Ovary (tissue), 3 donors: ENCODE measurements at regions not wholly inside any gene's neighbourhood (a gene's known extent, or its start where the extent isn't known, plus 50 kb on each side); places are given as distances from the start of the nearest gene placed in this dataset.

Experiments used
- POLR2A ChIP-seq: fragments of 450-650 bp; IDR thresholded peaks from one replicate; pipeline ENCODE4 v1.6.1; 2017; ENCODE audit warnings: antibody characterized with exemption, mild to moderate bottlenecking, moderate library complexity
- TF ChIP-seq, protein P1 (sequence below), 3 donors: fragments of 450-650 bp in 2 of 3; fragments of 200-600 bp in 1 of 3; IDR thresholded peaks; one replicate each; pipeline versions ENCODE4 v1.5.1 to v1.8.0; 2016 to 2022; ENCODE audit warnings: antibody characterized with exemption in 3 of 3, mild to moderate bottlenecking in 1 of 3
- donor health status: DM: no; HTN: no; CAD: no.

DNA sequence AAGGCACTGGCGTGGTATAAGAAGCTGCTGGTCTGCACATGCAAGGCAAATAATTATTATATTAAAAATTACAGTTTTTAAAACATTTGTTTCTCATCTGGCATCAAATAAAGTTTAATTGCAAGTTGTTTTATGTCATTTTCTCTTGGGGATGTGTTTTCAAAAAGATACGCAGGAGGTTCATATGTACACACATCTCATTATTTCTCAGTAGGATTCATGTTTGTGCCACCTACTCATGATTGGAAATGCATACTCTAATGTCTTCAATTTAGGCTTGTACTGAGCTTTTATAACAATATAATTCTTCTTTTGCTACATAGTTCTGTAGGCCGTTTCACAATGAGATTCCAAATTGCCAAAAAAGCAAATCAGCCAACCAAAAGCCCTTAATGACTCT, 244.2 kb upstream of the MEF2C start:
- TF ChIP-seq, protein P1, sequence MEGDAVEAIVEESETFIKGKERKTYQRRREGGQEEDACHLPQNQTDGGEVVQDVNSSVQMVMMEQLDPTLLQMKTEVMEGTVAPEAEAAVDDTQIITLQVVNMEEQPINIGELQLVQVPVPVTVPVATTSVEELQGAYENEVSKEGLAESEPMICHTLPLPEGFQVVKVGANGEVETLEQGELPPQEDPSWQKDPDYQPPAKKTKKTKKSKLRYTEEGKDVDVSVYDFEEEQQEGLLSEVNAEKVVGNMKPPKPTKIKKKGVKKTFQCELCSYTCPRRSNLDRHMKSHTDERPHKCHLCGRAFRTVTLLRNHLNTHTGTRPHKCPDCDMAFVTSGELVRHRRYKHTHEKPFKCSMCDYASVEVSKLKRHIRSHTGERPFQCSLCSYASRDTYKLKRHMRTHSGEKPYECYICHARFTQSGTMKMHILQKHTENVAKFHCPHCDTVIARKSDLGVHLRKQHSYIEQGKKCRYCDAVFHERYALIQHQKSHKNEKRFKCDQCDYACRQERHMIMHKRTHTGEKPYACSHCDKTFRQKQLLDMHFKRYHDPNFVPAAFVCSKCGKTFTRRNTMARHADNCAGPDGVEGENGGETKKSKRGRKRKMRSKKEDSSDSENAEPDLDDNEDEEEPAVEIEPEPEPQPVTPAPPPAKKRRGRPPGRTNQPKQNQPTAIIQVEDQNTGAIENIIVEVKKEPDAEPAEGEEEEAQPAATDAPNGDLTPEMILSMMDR (IDR thresholded peaks at IDR 0.05) = no peak
- no peak for TF ChIP-seq POLR2A
